ENCODE measurements at regions not wholly inside any gene's neighbourhood (a gene's known extent, or its start where the extent isn't known, plus 50 kb on each side); places are given as distances from the start of the nearest gene placed in this dataset.

GRCh38 chr3:80472459-80472858, 704.7 kb upstream of the ROBO1 start:
- in situ Hi-C loops (cut with MboI; ENCODE audit: low pct_unique_long_range_greater_than_20kb, low sequenced_read_pairs, unreplicated experiment), result no loop called here
- TF ChIP-seq, protein P1, sequence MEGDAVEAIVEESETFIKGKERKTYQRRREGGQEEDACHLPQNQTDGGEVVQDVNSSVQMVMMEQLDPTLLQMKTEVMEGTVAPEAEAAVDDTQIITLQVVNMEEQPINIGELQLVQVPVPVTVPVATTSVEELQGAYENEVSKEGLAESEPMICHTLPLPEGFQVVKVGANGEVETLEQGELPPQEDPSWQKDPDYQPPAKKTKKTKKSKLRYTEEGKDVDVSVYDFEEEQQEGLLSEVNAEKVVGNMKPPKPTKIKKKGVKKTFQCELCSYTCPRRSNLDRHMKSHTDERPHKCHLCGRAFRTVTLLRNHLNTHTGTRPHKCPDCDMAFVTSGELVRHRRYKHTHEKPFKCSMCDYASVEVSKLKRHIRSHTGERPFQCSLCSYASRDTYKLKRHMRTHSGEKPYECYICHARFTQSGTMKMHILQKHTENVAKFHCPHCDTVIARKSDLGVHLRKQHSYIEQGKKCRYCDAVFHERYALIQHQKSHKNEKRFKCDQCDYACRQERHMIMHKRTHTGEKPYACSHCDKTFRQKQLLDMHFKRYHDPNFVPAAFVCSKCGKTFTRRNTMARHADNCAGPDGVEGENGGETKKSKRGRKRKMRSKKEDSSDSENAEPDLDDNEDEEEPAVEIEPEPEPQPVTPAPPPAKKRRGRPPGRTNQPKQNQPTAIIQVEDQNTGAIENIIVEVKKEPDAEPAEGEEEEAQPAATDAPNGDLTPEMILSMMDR (IDR thresholded peaks at IDR 0.05; ENCODE audit: extremely low read depth, insufficient read depth, missing control alignments), result no peak
- no peak for DNase-seq (ENCODE audit: low spot score)

GRCh38 chr3:80470433-80470832, 702.6 kb upstream of the ROBO1 start:
- in situ Hi-C loops (cut with MboI; ENCODE audit: low pct_unique_long_range_greater_than_20kb, low sequenced_read_pairs, unreplicated experiment), result no loop called here

GRCh38 chr3:80465746-80466145, 697.9 kb upstream of the ROBO1 start:
- no peak for DNase-seq (ENCODE audit: low spot score)
- TF ChIP-seq, protein P1 (IDR thresholded peaks at IDR 0.05; ENCODE audit: extremely low read depth, insufficient read depth, missing control alignments), result no peak
- in situ Hi-C loops (cut with MboI; ENCODE audit: low pct_unique_long_range_greater_than_20kb, low sequenced_read_pairs, unreplicated experiment), result no loop called here

More at GRCh38 chr3:80470433-80470832, 702.6 kb upstream of the ROBO1 start:
- DNase-seq (ENCODE audit: low spot score), result no peak
- TF ChIP-seq, protein P1 (IDR thresholded peaks at IDR 0.05; ENCODE audit: extremely low read depth, insufficient read depth, missing control alignments), result no peak

GRCh38 chr3:80451393-80451792, 683.6 kb upstream of the ROBO1 start:
- DNase-seq (ENCODE audit: low spot score), result no peak
- TF ChIP-seq, protein P1 (IDR thresholded peaks at IDR 0.05; ENCODE audit: extremely low read depth, insufficient read depth, missing control alignments), result no peak
- in situ Hi-C loops (cut with MboI; ENCODE audit: low pct_unique_long_range_greater_than_20kb, low sequenced_read_pairs, unreplicated experiment), result no loop called here

- in situ Hi-C loops (cut with MboI; ENCODE audit: low pct_unique_long_range_greater_than_20kb, low sequenced_read_pairs, unreplicated experiment), result no loop called here
- TF ChIP-seq, protein P1 (IDR thresholded peaks at IDR 0.05; ENCODE audit: extremely low read depth, insufficient read depth, missing control alignments), result no peak
- DNase-seq (ENCODE audit: low spot score), result no peak
These were observed 677.8 kb upstream of the ROBO1 start for GRCh38 chr3:80445641-80446040.

GRCh38 chr3:80445053-80445452, 677.3 kb upstream of the ROBO1 start:
- TF ChIP-seq, protein P1 (IDR thresholded peaks at IDR 0.05; ENCODE audit: extremely low read depth, insufficient read depth, missing control alignments), result no peak
- in situ Hi-C loops (cut with MboI; ENCODE audit: low pct_unique_long_range_greater_than_20kb, low sequenced_read_pairs, unreplicated experiment), result no loop called here
- no peak for DNase-seq (ENCODE audit: low spot score)

DNA sequence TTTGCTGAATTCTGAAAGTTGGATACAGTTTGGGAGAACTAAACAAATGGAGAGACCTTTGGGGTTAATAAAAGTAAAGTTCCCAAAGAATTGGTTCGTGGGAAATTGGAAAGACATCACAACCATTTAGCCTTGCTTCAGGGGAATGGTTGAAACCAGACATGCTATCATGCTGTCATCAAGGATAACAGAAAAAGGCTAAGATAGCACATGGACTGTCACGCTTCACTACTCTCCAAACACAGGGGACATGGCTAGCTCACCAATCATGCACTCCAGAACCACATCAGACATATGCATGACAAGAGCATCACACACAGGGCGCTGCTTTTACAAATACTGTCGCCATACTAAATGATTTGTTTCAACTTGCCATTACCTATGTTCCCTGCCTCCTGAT, 671.7 kb upstream of the ROBO1 start:
- in situ Hi-C loops (cut with MboI; ENCODE audit: low pct_unique_long_range_greater_than_20kb, low sequenced_read_pairs, unreplicated experiment), result no loop called here
- TF ChIP-seq, protein P1 (IDR thresholded peaks at IDR 0.05; ENCODE audit: extremely low read depth, insufficient read depth, missing control alignments), result no peak
- DNase-seq (ENCODE audit: low spot score), result no peak
